LNCAP (cell line): ENCODE measurements at regions not wholly inside any gene's neighbourhood (a gene's known extent, or its start where the extent isn't known, plus 50 kb on each side); places are given as distances from the start of the nearest gene placed in this dataset.

Experiments used
- TF ChIP-seq, protein P1 (sequence below): fragments of 450-650 bp; IDR thresholded peaks from 2 replicates; pipeline ENCODE4 v1.5.1; 2017; ENCODE audit warnings: mild to moderate bottlenecking

- TF ChIP-seq, protein P1, sequence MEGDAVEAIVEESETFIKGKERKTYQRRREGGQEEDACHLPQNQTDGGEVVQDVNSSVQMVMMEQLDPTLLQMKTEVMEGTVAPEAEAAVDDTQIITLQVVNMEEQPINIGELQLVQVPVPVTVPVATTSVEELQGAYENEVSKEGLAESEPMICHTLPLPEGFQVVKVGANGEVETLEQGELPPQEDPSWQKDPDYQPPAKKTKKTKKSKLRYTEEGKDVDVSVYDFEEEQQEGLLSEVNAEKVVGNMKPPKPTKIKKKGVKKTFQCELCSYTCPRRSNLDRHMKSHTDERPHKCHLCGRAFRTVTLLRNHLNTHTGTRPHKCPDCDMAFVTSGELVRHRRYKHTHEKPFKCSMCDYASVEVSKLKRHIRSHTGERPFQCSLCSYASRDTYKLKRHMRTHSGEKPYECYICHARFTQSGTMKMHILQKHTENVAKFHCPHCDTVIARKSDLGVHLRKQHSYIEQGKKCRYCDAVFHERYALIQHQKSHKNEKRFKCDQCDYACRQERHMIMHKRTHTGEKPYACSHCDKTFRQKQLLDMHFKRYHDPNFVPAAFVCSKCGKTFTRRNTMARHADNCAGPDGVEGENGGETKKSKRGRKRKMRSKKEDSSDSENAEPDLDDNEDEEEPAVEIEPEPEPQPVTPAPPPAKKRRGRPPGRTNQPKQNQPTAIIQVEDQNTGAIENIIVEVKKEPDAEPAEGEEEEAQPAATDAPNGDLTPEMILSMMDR, result no peak
These were observed 312.2 kb upstream of the MAF start for GRCh38 chr16:79912592-79913310.

DNA sequence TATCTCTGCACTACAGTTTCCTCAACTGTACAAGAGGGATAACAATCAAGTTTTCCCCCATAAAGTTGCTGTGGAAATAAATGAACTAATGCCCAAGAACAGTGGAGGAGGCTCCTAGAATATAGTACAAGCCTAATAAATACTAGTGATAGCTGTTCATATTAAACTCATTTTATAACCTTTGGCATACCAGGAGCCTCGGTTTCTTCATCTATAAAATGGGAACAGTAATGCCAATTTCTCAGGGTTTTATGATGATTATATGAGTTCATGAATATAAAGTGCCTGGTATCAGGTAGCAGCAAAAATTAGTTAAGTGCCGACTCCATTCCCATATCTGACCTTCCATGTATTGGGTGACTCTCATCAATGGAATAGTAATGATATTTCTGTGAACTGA lies 311.1 kb upstream of the MAF start:
- TF ChIP-seq, protein P1, result no peak

- TF ChIP-seq, protein P1, result no peak
These were observed 309.0 kb upstream of the MAF start for GRCh38 chr16:79909571-79909970.

- TF ChIP-seq, protein P1, result no peak
These were observed 302.9 kb upstream of the MAF start for GRCh38 chr16:79903471-79903870.

- TF ChIP-seq, protein P1, result no peak
These were observed 301.8 kb upstream of the MAF start for GRCh38 chr16:79902351-79902750.

- TF ChIP-seq, protein P1, result no peak
These were observed 301.0 kb upstream of the MAF start for GRCh38 chr16:79901522-79901921.

DNA sequence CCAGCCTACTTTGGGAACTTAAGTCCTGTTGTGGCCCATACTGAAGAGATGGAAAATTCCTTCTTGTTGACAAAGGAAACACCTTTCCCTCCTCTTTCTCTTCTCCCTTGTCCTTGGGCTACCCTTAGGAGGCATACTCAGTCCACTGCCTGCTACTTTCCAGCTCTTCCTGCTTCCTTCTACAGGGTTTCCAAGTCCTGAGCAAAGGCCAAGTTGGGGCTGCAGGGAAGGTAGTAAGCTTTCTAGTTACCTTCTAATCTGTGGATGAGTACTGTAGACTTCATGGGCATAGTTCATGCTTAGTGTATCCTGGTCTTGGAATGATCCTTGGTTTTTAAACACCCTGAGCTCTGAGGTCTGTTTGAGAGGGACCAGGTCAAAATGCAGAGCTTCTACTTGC lies 299.2 kb upstream of the MAF start:
- TF ChIP-seq, protein P1, result no peak

- TF ChIP-seq, protein P1, result no peak
These were observed 298.8 kb upstream of the MAF start for GRCh38 chr16:79899316-79899715.
